HCT116 (cell line): ENCODE measurements at regions not wholly inside any gene's neighbourhood (a gene's known extent, or its start where the extent isn't known, plus 50 kb on each side); places are given as distances from the start of the nearest gene placed in this dataset.

ENCODE experiments used
- CBX3 ChIP-seq: IDR thresholded peaks from 2 replicates; pipeline ENCODE4 v1.6.1; 2012; ENCODE audit warnings: low read depth
- EZH2 ChIP-seq: fragments of 200-600 bp; sonication (generic); IDR thresholded peaks from 2 replicates; pipeline ENCODE4 v1.6.1; 2017; ENCODE audit warnings: antibody characterized with exemption, mixed run types
- EZH2phosphoT487 ChIP-seq: fragments of 200-600 bp; IDR thresholded peaks from 2 replicates; pipeline ENCODE4 v1.6.1; 2018; ENCODE audit warnings: antibody characterized with exemption, borderline replicate concordance
- POLR2A ChIP-seq: IDR thresholded peaks from 2 replicates; pipeline ENCODE4 v1.7.0; 2011; ENCODE audit warnings: borderline replicate concordance; ENCODE audit not compliant: insufficient read depth, insufficient read length; ENCODE audit errors: extremely low read depth
- RAD21 ChIP-seq: IDR thresholded peaks from 2 replicates; pipeline ENCODE4 v1.6.1; 2012; ENCODE audit warnings: low read depth, mild to moderate bottlenecking
- SIN3A ChIP-seq: IDR thresholded peaks from 2 replicates; pipeline ENCODE4 v1.6.1; 2012; ENCODE audit warnings: low read depth
- SP1 ChIP-seq: IDR thresholded peaks from 2 replicates; pipeline ENCODE4 v1.6.1; 2012; ENCODE audit warnings: low read depth
- TCF7L2 ChIP-seq: IDR thresholded peaks from 2 replicates; pipeline ENCODE4 v1.7.0; 2011; ENCODE audit warnings: borderline replicate concordance, inconsistent platforms; ENCODE audit not compliant: insufficient read depth, insufficient read length; ENCODE audit errors: extremely low read depth
- ZBTB33 ChIP-seq: IDR thresholded peaks from 2 replicates; pipeline ENCODE4 v1.6.1; 2011; ENCODE audit warnings: mild to moderate bottlenecking, low read length, moderate library complexity; ENCODE audit not compliant: insufficient replicate concordance; ENCODE audit errors: extremely low read depth
- TF ChIP-seq, protein P1 (sequence below), 3 experiments: fragments of 200-600 bp in 1 of 3; sonication (generic) in 1 of 3; IDR thresholded peaks in 2 of 3; conservative IDR thresholded peaks in 1 of 3; 2 replicates each; pipeline ENCODE4 v1.5.1; 2012 to 2017; ENCODE audit warnings: low read depth in 2 of 3, low read length in 2 of 3, antibody characterized with exemption in 1 of 3, borderline replicate concordance in 1 of 3, control low read depth in 1 of 3, mild to moderate bottlenecking in 1 of 3, mixed read lengths in 1 of 3, mixed run types in 1 of 3, moderate library complexity in 1 of 3; ENCODE audit not compliant: insufficient read depth in 1 of 3
- TF ChIP-seq, protein P2 (sequence below): IDR thresholded peaks from 2 replicates; pipeline ENCODE4 v1.6.1; 2012
- TF ChIP-seq, protein P3 (sequence below): IDR thresholded peaks from 2 replicates; pipeline ENCODE4 v1.6.1; 2012

- TF ChIP-seq, protein P1, sequence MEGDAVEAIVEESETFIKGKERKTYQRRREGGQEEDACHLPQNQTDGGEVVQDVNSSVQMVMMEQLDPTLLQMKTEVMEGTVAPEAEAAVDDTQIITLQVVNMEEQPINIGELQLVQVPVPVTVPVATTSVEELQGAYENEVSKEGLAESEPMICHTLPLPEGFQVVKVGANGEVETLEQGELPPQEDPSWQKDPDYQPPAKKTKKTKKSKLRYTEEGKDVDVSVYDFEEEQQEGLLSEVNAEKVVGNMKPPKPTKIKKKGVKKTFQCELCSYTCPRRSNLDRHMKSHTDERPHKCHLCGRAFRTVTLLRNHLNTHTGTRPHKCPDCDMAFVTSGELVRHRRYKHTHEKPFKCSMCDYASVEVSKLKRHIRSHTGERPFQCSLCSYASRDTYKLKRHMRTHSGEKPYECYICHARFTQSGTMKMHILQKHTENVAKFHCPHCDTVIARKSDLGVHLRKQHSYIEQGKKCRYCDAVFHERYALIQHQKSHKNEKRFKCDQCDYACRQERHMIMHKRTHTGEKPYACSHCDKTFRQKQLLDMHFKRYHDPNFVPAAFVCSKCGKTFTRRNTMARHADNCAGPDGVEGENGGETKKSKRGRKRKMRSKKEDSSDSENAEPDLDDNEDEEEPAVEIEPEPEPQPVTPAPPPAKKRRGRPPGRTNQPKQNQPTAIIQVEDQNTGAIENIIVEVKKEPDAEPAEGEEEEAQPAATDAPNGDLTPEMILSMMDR (IDR thresholded peaks at IDR 0.05 in 2 of 3, conservative IDR thresholded peaks at IDR 0.05 in 1 of 3; ENCODE audit: borderline replicate concordance in 1 of 3, insufficient read depth in 1 of 3, low read depth in 2 of 3, low read length in 2 of 3): no peak
- no peak for TF ChIP-seq SIN3A
- TF ChIP-seq EZH2phosphoT487: no peak
- no peak for TF ChIP-seq POLR2A
- no peak for TF ChIP-seq EZH2
- no peak for TF ChIP-seq RAD21
- TF ChIP-seq TCF7L2: no peak
- TF ChIP-seq ZBTB33: no peak
- no peak for TF ChIP-seq CBX3
- TF ChIP-seq SP1: no peak
- TF ChIP-seq, protein P2, sequence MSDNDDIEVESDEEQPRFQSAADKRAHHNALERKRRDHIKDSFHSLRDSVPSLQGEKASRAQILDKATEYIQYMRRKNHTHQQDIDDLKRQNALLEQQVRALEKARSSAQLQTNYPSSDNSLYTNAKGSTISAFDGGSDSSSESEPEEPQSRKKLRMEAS: no peak
- TF ChIP-seq, protein P3, sequence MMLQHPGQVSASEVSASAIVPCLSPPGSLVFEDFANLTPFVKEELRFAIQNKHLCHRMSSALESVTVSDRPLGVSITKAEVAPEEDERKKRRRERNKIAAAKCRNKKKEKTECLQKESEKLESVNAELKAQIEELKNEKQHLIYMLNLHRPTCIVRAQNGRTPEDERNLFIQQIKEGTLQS: no peak
Measured at GRCh38 chr3:87576752-87577151, 300.4 kb upstream of the POU1F1 start.
